ENCODE measurements at regions not wholly inside any gene's neighbourhood (a gene's known extent, or its start where the extent isn't known, plus 50 kb on each side); places are given as distances from the start of the nearest gene placed in this dataset.

GRCh38 chr11:121953122-121953521 is 162.9 kb downstream of the BLID start:
- intact Hi-C loops (cut with DNase I) = no loop called here
- DNase-seq = no peak

GRCh38 chr11:121950160-121950559 is 165.9 kb downstream of the BLID start:
- no peak for DNase-seq
- intact Hi-C loops (cut with DNase I) = no loop called here

DNA sequence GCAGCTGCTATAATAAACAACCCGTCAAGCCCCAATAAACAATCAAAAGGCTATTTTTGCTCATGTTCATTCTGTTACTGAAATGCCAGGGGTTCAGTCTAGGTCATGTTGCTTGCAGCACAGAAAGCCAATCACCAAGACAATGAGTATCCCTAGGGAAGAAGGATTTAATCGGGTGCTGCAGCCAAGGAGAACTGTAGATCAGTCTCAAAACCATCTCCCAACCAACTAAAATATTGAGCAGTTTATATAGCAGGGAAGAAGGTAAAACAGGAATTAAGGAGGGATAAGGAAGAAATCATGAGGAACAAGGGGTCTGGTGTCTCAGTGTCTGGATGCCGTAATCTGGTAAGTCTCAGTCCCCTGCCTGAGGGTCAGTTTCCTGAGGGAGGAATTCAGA is 169.5 kb downstream of the BLID start:
- intact Hi-C loops (cut with DNase I) = no loop called here
- DNase-seq = no peak

DNA sequence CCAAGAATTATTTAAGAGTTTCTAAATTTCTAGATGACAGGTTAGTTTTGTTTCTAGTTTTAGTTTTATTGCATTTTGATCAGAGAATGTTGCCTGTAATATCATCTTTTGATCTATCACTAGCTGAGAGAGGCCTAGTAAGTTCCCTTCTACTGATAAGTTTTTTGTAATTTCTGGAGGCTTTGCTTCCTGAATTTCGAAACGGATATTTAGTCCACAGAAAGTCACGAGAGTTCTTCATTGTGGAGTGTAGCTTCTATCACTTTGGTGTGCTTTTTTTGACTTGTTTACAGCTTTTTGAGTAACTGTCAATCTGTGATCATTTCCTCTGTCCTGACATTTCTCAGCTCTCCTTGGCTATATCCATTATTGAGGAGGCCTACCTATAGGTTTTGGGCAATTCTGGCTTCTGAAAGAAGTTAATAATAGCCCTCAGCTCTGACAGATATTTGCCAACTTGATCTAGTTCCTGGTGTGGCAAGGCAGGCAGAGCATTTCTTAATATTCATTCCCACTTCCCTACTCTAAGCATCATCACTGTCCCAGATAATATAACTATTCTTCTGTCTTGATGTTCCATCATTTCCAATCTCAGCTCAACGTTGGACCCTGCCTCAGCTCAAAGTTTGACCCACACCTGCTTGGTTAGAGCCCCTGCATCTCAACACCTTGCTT is 171.3 kb downstream of the BLID start:
- intact Hi-C loops (cut with DNase I) = no loop called here

GRCh38 chr11:121938076-121938475 is 177.9 kb downstream of the BLID start:
- intact Hi-C loops (cut with DNase I) = no loop called here
- DNase-seq = no peak

More for the DNA sequence above, 171.3 kb downstream of the BLID start:
- no peak for DNase-seq

GRCh38 chr11:121936781-121937447 is 179.1 kb downstream of the BLID start:
- no peak for DNase-seq
- intact Hi-C loops (cut with DNase I) = no loop called here

GRCh38 chr11:121936370-121936769 is 179.6 kb downstream of the BLID start:
- intact Hi-C loops (cut with DNase I) = no loop called here
- no peak for DNase-seq

GRCh38 chr11:121933694-121934093 is 182.3 kb downstream of the BLID start:
- no peak for DNase-seq
- intact Hi-C loops (cut with DNase I) = no loop called here

- intact Hi-C loops (cut with DNase I) = no loop called here
- no peak for DNase-seq
Measured at GRCh38 chr11:121933294-121933693, 182.7 kb downstream of the BLID start.

- intact Hi-C loops (cut with DNase I) = no loop called here
- no peak for DNase-seq
Measured at GRCh38 chr11:121932646-121933185, 183.3 kb downstream of the BLID start.

DNA sequence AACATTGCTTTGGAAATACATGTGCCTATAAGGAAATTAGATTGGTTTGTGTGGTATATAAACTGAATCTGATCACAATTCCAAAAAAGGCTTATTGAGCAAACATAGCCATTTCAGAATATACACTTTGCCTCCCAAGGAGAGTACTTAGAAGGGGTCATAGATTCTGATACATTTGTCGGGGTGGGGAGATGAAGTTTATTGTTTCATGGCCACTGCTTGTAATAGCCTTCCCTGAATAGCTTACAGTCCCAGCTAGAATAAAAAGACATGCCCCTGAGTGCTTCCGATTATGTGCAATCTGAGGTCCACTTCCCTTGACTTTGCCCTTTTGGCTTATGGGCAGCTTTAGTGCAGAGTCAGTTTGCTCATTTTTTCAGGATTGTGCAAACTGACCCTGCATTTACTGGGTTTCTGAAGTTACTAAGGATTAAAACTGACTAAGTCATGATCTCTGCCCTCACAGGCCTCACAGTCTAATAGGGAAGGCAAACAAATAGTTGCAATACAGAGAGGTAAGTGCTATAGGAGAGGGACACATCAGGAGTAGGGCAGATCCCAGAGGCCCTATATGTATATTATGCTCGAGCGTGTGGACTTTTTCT is 184.2 kb downstream of the BLID start:
- no peak for DNase-seq
- intact Hi-C loops (cut with DNase I) = no loop called here

DNA sequence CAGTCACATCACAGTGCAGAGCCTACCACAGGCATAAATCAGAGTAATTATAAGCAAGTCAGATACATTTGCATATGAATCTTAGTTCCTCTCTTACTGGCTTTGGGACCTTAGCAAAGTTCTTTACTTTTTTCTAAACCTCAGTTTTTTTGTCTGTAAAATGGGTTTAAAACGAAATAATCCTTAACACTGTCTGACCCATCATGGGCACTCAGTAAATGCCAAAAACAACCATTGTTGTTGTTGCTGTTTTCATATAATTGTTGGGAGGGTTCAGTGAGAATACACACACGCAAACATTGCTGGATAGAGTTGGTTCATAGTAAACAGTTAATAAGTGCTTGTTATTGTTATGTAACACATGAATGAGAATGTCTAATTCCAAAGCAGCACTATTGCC is 184.9 kb downstream of the BLID start:
- no peak for DNase-seq
- intact Hi-C loops (cut with DNase I) = no loop called here

DNA sequence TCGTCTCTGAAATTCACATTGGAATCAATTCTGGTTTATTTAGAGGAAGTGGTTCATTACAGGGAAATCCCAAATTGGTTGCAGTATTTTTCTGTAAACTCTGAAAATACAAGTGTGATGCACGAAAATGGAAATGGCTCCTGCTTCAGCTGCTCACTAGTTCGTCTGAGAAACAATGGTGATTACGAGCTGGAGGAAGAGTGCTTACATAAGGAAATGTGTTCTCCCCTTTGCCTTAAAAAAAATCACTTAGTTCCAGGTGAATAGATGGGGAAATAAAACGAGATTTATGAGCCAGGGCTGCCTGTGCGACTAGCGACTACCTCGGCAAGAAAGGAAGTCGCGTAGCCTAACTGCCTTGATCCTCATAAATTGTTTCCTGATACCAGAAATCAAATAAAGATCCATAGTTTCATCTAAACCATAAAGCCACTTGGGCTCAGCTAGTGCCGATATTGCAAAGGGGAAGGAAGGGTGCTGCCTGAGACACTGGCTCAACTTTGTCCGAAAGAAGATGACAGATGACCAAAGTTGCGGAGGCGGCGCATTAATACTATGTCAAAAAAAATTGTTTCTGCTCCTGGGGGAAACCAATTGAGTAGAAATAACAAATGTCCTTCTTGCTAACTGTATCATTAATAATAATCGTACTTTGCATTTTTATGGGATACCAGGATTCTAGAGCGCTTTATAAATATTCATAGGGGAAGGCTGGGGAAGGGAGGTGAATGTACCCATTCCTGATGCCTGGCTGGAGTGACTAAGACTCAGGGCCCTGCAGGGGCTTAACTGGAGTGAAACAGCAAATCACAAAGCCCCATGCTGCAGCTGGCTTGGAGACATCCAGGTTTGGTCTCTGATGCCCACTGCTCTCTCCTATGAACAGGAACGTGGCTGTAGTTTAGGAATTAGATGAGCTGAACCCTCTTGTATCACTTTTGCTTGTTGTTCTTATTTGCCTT is 185.7 kb downstream of the BLID start:
- DNase-seq = peak in 2 of 10 donors; percentile 19 to 44
- intact Hi-C loops (cut with DNase I) = no loop called here

GRCh38 chr11:121929581-121929980 is 186.4 kb downstream of the BLID start:
- DNase-seq = peak in 8 of 10 donors; percentile 21 to 90 (median 34)

DNA sequence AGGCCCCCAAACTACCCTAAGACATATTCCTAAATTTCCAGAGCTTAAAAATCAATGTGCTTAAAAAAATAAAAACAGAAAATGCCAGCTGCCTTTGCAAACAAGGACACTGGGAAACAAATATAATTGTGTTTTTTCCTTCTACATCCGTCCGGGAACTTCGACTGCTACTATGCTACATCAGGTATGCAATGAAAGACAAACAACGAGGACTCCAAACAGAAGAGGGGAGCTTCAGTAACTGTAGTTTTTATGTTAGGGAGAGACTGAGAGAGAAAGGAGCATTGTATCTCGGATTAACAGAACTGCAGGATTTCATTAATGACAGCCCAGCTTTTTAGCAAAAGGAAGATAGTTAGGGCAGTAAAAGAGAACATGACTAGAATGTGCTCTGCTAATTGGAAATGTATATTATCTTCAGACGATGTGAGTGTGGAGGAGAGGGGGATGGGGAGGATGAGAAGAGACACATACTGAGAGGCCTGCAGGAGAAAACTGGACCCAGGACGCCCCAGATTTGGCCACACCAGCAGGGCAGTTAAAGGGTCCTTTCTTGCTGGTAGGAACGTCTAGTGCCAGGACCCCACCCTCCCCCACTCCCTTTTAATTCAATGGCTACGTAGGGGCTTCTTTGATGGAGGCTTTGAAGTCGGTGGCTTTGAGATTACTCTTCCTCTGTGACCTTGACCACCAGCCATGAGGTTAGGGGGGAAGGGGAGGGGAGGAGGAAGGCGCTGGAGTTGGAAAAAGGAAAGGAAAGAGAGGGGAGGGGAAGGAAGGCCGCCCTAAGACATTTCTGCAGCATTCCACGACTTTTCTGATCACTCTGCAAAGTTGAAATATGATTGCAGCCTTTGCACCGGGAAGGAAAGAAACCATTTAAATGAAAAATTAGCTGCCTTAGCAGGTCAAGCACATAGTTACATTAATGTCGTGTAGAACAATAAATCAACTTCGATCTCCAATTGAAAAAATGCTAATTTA is 187.1 kb downstream of the BLID start:
- intact Hi-C loops (cut with DNase I) = loop anchor here (1.0 kb wide), 1 partner anchor 207 kb away; no protein-coding TSS in a partner anchor
- DNase-seq = no peak

More at GRCh38 chr11:121929581-121929980, 186.4 kb downstream of the BLID start:
- intact Hi-C loops (cut with DNase I) = loop anchor here (1.0 kb wide), 1 partner anchor 207 kb away; no protein-coding TSS in a partner anchor

- DNase-seq = no peak
- intact Hi-C loops (cut with DNase I) = no loop called here
Measured at GRCh38 chr11:121927789-121928188, 188.2 kb downstream of the BLID start.

DNA sequence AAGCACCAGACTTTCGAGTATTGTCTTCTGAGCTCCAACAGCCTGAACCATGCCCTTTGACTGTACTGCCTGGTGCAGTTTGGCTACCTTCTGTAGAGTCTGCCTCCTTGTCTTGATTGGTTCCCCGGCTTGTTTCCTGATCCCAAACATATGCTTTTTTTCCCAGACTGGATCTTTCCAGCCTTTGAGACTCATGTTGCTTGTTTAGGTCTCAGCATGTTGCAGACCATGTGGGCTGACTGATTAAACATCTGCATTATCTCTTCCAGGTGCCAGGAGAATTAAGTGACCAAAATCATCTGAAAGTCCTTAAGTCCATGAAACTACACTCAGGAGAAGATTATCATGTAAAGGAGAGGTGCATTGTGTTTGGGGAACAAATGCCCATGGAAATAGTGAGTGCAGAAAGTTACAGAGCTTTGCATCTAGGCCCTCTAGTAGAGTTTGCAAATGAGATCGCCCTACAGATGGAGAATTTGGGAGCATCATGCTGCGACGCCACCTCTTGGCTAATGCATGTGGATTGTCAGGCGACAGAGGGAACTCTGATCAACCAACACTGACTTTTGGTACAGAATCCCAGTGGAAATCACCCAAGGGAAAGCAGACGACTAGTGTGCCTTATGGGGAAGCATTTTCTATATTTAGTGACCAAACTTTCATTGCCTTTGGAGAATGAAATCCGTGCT is 188.8 kb downstream of the BLID start:
- intact Hi-C loops (cut with DNase I) = no loop called here
- no peak for DNase-seq

DNA sequence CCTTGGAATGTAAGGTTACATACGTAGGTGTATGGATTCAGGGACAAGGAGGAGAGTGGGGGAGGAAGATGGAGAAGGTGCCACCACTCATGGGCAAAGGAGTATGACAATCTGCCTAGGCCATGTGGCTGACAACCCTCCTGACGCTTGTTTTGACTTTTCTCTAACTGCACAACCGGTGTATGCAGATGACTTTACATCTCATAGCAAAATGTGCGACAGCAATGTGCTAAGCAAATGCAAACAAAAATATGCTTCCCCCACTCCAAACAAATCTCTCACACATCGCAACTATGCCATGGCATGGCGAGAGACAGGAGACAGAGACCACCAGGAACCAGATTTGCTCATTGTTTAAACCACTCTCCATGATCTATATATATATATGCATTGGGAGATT is 191.8 kb downstream of the BLID start:
- intact Hi-C loops (cut with DNase I) = no loop called here
- no peak for DNase-seq

DNA sequence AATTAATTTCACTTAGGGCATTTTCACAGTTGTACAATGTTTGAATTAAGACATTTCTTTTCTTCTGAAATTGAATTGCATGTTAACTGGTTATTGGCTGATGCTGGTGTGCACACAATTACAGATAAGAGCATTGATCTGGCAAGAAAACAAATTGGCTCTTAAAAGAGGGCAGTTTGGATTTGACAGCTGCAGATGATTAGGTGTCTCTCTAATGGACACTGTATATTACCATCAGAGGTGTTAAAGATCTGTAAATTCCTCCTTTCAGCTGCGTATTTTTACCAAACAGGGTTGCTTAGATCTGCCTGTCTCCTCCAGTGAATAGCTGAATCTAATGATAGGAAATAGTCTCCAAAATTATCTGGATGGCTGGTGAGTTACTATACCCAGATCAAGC is 198.5 kb downstream of the BLID start:
- intact Hi-C loops (cut with DNase I) = no loop called here
- DNase-seq = no peak

Measured in posterior cingulate gyrus (tissue), 11 donors.